H1 (cell line): ENCODE measurements at regions not wholly inside any gene's neighbourhood (a gene's known extent, or its start where the extent isn't known, plus 50 kb on each side); places are given as distances from the start of the nearest gene placed in this dataset.

Experiments
- CTCF ChIA-PET: fragments of 300-600 bp; sonication (Branson Sonifier 250); formaldehyde crosslinking; loops from one replicate; lab custom pipeline; 2021; ENCODE audit not compliant: partially characterized antibody; lab: Charles Lee
- POLR2A ChIA-PET: fragments of 300-600 bp; sonication (Branson Sonifier 250); formaldehyde crosslinking; loops from one replicate; lab custom pipeline; 2021; ENCODE audit warnings: inconsistent platforms; ENCODE audit not compliant: partially characterized antibody; lab: Charles Lee
- DNase-seq, 2 experiments: peaks; one replicate each; pipeline versions ENCODE4 v3.0.0 to v3.0.0-alpha.2; 2010 to 2022; ENCODE audit warnings: low spot score in 2 of 2, low read depth in 1 of 2, mixed read lengths in 1 of 2
- FAIRE-seq: peaks from 2 replicates; lab custom pipeline; 2011; peaks lifted over from hg19 to GRCh38; lab: Jason Lieb, UNC
- H2AFZ ChIP-seq: 2 replicates; pipeline ENCODE4 v1.8.1; 2012; ENCODE audit warnings: low read length, inconsistent platforms
- H2AK5ac ChIP-seq: 2 replicates; pipeline ENCODE4 v1.6.1; 2013; ENCODE audit warnings: low read depth, low read length
- H2BK120ac ChIP-seq: replicated peaks from 2 replicates; pipeline ENCODE3; 2013; ENCODE audit warnings: low read depth, low read length, inconsistent platforms
- H2BK12ac ChIP-seq: 2 replicates; pipeline ENCODE4 v1.6.1; 2013; ENCODE audit warnings: low read depth, low read length
- H2BK15ac ChIP-seq: 2 replicates; pipeline ENCODE4 v1.6.1; 2013; ENCODE audit warnings: low read length
- H2BK20ac ChIP-seq: 2 replicates; pipeline ENCODE4 v1.6.1; 2013; ENCODE audit warnings: low read length
- H2BK5ac ChIP-seq: 2 replicates; pipeline ENCODE4 v1.6.1; 2013; ENCODE audit warnings: low read depth, low read length
- H3K14ac ChIP-seq: 2 replicates; pipeline ENCODE4 v1.6.1; 2013; ENCODE audit warnings: inconsistent platforms; ENCODE audit not compliant: insufficient read length
- H3K18ac ChIP-seq: 2 replicates; pipeline ENCODE4 v1.6.1; 2013; ENCODE audit warnings: low read length; ENCODE audit errors: extremely low read depth
- H3K23ac ChIP-seq: 2 replicates; pipeline ENCODE4 v1.6.1; 2013; ENCODE audit warnings: inconsistent platforms; ENCODE audit not compliant: insufficient read length
- H3K23me2 ChIP-seq: 2 replicates; pipeline ENCODE4 v1.6.1; 2013; ENCODE audit warnings: low read depth, low read length
- H3K27ac ChIP-seq: 2 replicates; pipeline ENCODE4 v1.6.1; 2011; ENCODE audit warnings: low read depth, low read length, inconsistent platforms
- H3K27me3 ChIP-seq, 4 experiments: replicated peaks in 1 of 4; 1 replicate in 1 of 4; 2 replicates in 3 of 4; pipeline versions ENCODE4 v1.6.1 to v1.8.1; 2011 to 2013; ENCODE audit warnings: low read length in 3 of 4, mild to moderate bottlenecking in 3 of 4, inconsistent platforms in 2 of 4, mixed read lengths in 2 of 4, moderate library complexity in 1 of 4; ENCODE audit not compliant: control insufficient read depth in 3 of 4, insufficient read depth in 3 of 4; ENCODE audit errors: extremely low read depth in 1 of 4
- H3K36me3 ChIP-seq, 4 experiments: 2 replicates each; pipeline versions ENCODE4 v1.6.1 to v1.8.1; 2011 to 2013; ENCODE audit warnings: mild to moderate bottlenecking in 4 of 4, low read length in 3 of 4, moderate library complexity in 2 of 4, control low read depth in 1 of 4, inconsistent platforms in 1 of 4; ENCODE audit not compliant: insufficient read depth in 4 of 4, control insufficient read depth in 2 of 4
- H3K4ac ChIP-seq: replicated peaks from 2 replicates; pipeline ENCODE3; 2013; ENCODE audit warnings: low read length, low read depth, mixed read lengths, inconsistent platforms; ENCODE audit not compliant: insufficient read length
- H3K4me1 ChIP-seq, 4 experiments: replicated peaks in 1 of 4; 1 replicate in 1 of 4; 2 replicates in 3 of 4; pipeline versions ENCODE4 v1.6.1 to v1.8.1; 2011 to 2013; ENCODE audit warnings: low read length in 3 of 4, inconsistent platforms in 2 of 4, mixed read lengths in 1 of 4; ENCODE audit not compliant: insufficient read depth in 4 of 4, control insufficient read depth in 3 of 4
- H3K4me2 ChIP-seq, 2 experiments: 2 replicates each; pipeline versions ENCODE4 v1.6.1 to v1.8.1; 2011 to 2013; ENCODE audit warnings: low read depth in 2 of 2, low read length in 2 of 2, control low read depth in 1 of 2, inconsistent platforms in 1 of 2, mild to moderate bottlenecking in 1 of 2; ENCODE audit not compliant: insufficient read depth in 1 of 2
- H3K4me3 ChIP-seq, 4 experiments: fragments of 200-600, 300-600 bp in 1 of 4; sonication (generic), shearing (Covaris generic), sonication (Bioruptor Twin) in 1 of 4; 2 replicates each; pipeline versions ENCODE4 v1.5.1 to v1.8.1; 2011 to 2016; ENCODE audit warnings: low read length in 4 of 4, low read depth in 3 of 4, control low read depth in 2 of 4, inconsistent platforms in 2 of 4, mild to moderate bottlenecking in 2 of 4, mixed read lengths in 1 of 4, moderate library complexity in 1 of 4; ENCODE audit not compliant: insufficient read depth in 2 of 4; ENCODE audit errors: extremely low read depth in 1 of 4
- H3K56ac ChIP-seq: replicated peaks from 2 replicates; pipeline ENCODE3; 2013; ENCODE audit warnings: low read depth, mild to moderate bottlenecking, mixed read lengths, low read length, inconsistent platforms; ENCODE audit not compliant: insufficient read length
- H3K79me1 ChIP-seq: 2 replicates; pipeline ENCODE4 v1.6.1; 2013; ENCODE audit warnings: low read depth, low read length, control low read depth
- H3K79me2 ChIP-seq, 2 experiments: 2 replicates each; pipeline versions ENCODE4 v1.6.1 to v1.8.1; 2012 to 2013; ENCODE audit warnings: low read length in 2 of 2, mild to moderate bottlenecking in 2 of 2, inconsistent platforms in 1 of 2; ENCODE audit not compliant: insufficient read depth in 2 of 2, control insufficient read depth in 1 of 2
- H3K9ac ChIP-seq, 4 experiments: replicated peaks in 1 of 4; 1 replicate in 1 of 4; 2 replicates in 3 of 4; pipeline versions ENCODE4 v1.6.1 to v1.8.1; 2011 to 2013; ENCODE audit warnings: low read depth in 3 of 4, low read length in 3 of 4, control low read depth in 2 of 4, mild to moderate bottlenecking in 2 of 4, moderate library complexity in 2 of 4, inconsistent platforms in 1 of 4; ENCODE audit errors: extremely low read depth in 1 of 4
- H3K9me3 ChIP-seq, 2 experiments: 2 replicates each; pipeline versions ENCODE4 v1.6.1 to v1.8.1; 2012 to 2013; ENCODE audit warnings: mild to moderate bottlenecking in 2 of 2, moderate library complexity in 2 of 2, control low read depth in 1 of 2, inconsistent platforms in 1 of 2, low read depth in 1 of 2, low read length in 1 of 2, mixed read lengths in 1 of 2; ENCODE audit not compliant: insufficient read depth in 2 of 2
- H4K20me1 ChIP-seq, 2 experiments: replicated peaks in 1 of 2; 2 replicates each; pipeline versions ENCODE3 to v1.8.1; 2011 to 2013; ENCODE audit warnings: inconsistent platforms in 2 of 2, low read length in 2 of 2, mild to moderate bottlenecking in 1 of 2; ENCODE audit not compliant: insufficient read depth in 2 of 2, control insufficient read depth in 1 of 2
- H4K5ac ChIP-seq: 2 replicates; pipeline ENCODE4 v1.6.1; 2013; ENCODE audit warnings: low read length, low read depth, mixed read lengths, inconsistent platforms; ENCODE audit not compliant: insufficient read length
- H4K8ac ChIP-seq: 2 replicates; pipeline ENCODE4 v1.8.0; 2013; ENCODE audit warnings: mild to moderate bottlenecking, moderate library complexity, low read length, inconsistent platforms; ENCODE audit not compliant: insufficient read depth; ENCODE audit errors: extremely low read depth
- H4K91ac ChIP-seq: replicated peaks from 2 replicates; pipeline ENCODE3; 2013; ENCODE audit warnings: low read length, mixed read lengths, inconsistent platforms; ENCODE audit not compliant: insufficient read length
- BACH1 ChIP-seq: IDR thresholded peaks from 2 replicates; pipeline ENCODE4 v1.6.1; 2012; ENCODE audit warnings: low read length, improper control_type of control experiment
- EZH2 ChIP-seq: fragments of 200-600 bp; sonication (generic); IDR thresholded peaks from 2 replicates; pipeline ENCODE4 v1.7.1; 2012; ENCODE audit warnings: low read depth, mild to moderate bottlenecking, moderate library complexity, low read length, inconsistent platforms; ENCODE audit not compliant: severe bottlenecking
- KDM4A ChIP-seq: IDR thresholded peaks from one replicate; pipeline ENCODE4 v1.7.1; 2012; ENCODE audit warnings: low read depth, mild to moderate bottlenecking, moderate library complexity, low read length, inconsistent platforms; ENCODE audit not compliant: severe bottlenecking
- RBBP5 ChIP-seq: IDR thresholded peaks from 2 replicates; pipeline ENCODE4 v1.7.1; 2012; ENCODE audit warnings: low read depth, mild to moderate bottlenecking, inconsistent platforms, low read length, moderate library complexity, borderline replicate concordance
- SP1 ChIP-seq: IDR thresholded peaks from 2 replicates; pipeline ENCODE4 v1.6.1; 2011; ENCODE audit warnings: low read depth, low read length
- WGBS, 2 experiments: shearing (Covaris generic) in 1 of 2; methylation state at CpG; one replicate each; pipeline versions ENCODE4 v1.1.6 to v1.1.7; 2013 to 2015; ENCODE audit warnings: low lambda C conversion rate in 2 of 2, mixed read lengths in 2 of 2, inconsistent platforms in 1 of 2, low coverage in 1 of 2, missing lambda C conversion rate in 1 of 2; ENCODE audit not compliant: insufficient replicate concordance in 2 of 2, insufficient coverage in 1 of 2, insufficient read length in 1 of 2; ENCODE audit errors: extremely low coverage in 1 of 2, missing lambda C conversion rate in 1 of 2; 5-methylcytosine and 5-hydroxymethylcytosine counted together

GRCh38 chr4:126616795-126617194 is 1016.0 kb upstream of the INTU start:
- ChIA-PET CTCF (interaction anchor here (1.0 to 2.3 kb wide), 4 partner anchors 8 to 33 kb away, joined by 3 to 9 read pairs (median 4); no protein-coding TSS in a partner anchor), POLR2A (no interaction called here)
- Histone ChIP-seq H3K14ac (no peak overlapping the region), H3K27me3 (no peaks in the 10 kb centered on the region), H3K27ac (no peak overlapping the region), H3K9me3 (peaks cover 0 to 5% of the 10 kb centered on the region in 2 experiments; a peak in 1 of 4 replicates), H2BK20ac (no peak overlapping the region), H3K18ac (no peak overlapping the region), H3K56ac (no peak overlapping the region), H3K79me1 (no peaks in the 10 kb centered on the region), H3K23me2 (no peaks in the 10 kb centered on the region), H3K4me3 (no peak overlapping the region), H3K4me1 (no peaks in the 10 kb centered on the region; a peak in 1 of 7 replicates), H3K4me2 (no peak overlapping the region), H3K79me2 (no peaks in the 10 kb centered on the region), H2AK5ac (no peak overlapping the region), H3K9ac (no peak overlapping the region), H4K20me1 (no peaks in the 10 kb centered on the region), H2AFZ (no peak overlapping the region), H2BK12ac (no peak overlapping the region), H4K91ac (no peak overlapping the region), H3K23ac (no peak overlapping the region), H2BK120ac (no peak overlapping the region), H4K8ac (no peak overlapping the region), H4K5ac (no peak overlapping the region), H2BK15ac (no peak overlapping the region), H3K36me3 (no peaks in the 10 kb centered on the region), H3K4ac (peak overlapping the region; percentile 23), H2BK5ac (no peak overlapping the region)
- TF ChIP-seq KDM4A (no peak), RBBP5 (no peak), SP1 (no peak), EZH2 (no peak), BACH1 (no peak)
- WGBS, 2 experiments, result 96% methylated on average over 2 of the region's 3 CpGs; no CpG with 5 or more reads in 1 of the 2 experiments
- DNase-seq, result no peak
- FAIRE-seq, result no peak
